Esophagus squamous epithelium (tissue), 4 donors: ENCODE measurements at regions not wholly inside any gene's neighbourhood (a gene's known extent, or its start where the extent isn't known, plus 50 kb on each side); places are given as distances from the start of the nearest gene placed in this dataset.

Experiments used
- POLR2A ChIP-seq, 4 donors: fragments of 450-650 bp; IDR thresholded peaks; one replicate each; pipeline ENCODE4 v1.6.1; 2017; ENCODE audit warnings: antibody characterized with exemption in 4 of 4, mild to moderate bottlenecking in 4 of 4, moderate library complexity in 3 of 4
- TF ChIP-seq, protein P1 (sequence below), 6 experiments: fragments of 450-650 bp in 4 of 6; fragments of 200-600 bp in 2 of 6; sonication (generic) in 2 of 6; IDR thresholded peaks; one replicate each; pipeline ENCODE4 v1.5.1; 2016 to 2019; ENCODE audit warnings: antibody characterized with exemption in 6 of 6, mild to moderate bottlenecking in 4 of 6, moderate library complexity in 4 of 6

- no peak for TF ChIP-seq POLR2A (IDR thresholded peaks at IDR 0.05)
- TF ChIP-seq, protein P1, sequence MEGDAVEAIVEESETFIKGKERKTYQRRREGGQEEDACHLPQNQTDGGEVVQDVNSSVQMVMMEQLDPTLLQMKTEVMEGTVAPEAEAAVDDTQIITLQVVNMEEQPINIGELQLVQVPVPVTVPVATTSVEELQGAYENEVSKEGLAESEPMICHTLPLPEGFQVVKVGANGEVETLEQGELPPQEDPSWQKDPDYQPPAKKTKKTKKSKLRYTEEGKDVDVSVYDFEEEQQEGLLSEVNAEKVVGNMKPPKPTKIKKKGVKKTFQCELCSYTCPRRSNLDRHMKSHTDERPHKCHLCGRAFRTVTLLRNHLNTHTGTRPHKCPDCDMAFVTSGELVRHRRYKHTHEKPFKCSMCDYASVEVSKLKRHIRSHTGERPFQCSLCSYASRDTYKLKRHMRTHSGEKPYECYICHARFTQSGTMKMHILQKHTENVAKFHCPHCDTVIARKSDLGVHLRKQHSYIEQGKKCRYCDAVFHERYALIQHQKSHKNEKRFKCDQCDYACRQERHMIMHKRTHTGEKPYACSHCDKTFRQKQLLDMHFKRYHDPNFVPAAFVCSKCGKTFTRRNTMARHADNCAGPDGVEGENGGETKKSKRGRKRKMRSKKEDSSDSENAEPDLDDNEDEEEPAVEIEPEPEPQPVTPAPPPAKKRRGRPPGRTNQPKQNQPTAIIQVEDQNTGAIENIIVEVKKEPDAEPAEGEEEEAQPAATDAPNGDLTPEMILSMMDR (IDR thresholded peaks at IDR 0.05) = no peak
Observed at GRCh38 chr5:20832204-20833080, 844.4 kb upstream of the CDH18 start.
